SK-N-SH treated with all-trans-retinoic acid at 6 μM for 48 hours (cell line): ENCODE measurements at regions not wholly inside any gene's neighbourhood (a gene's known extent, or its start where the extent isn't known, plus 50 kb on each side); places are given as distances from the start of the nearest gene placed in this dataset.

Experiments
- ATAC-seq: fragments of 200-7000 bp; cut with Tn5 transposase; 3 replicates; pipeline ENCODE4 v1.9.1; 2020; ENCODE audit warnings: mild to moderate bottlenecking, moderate library complexity
- ARNTL ChIP-seq: fragments of 450-650 bp; formaldehyde crosslinking; IDR thresholded peaks from 2 replicates; pipeline ENCODE4 v1.5.0; 2020; ENCODE audit warnings: low read depth, mild to moderate bottlenecking, moderate library complexity, borderline replicate concordance
- CSDC2 ChIP-seq: fragments of 250-450 bp; sonication (Bioruptor Pico); IDR thresholded peaks from 2 replicates; pipeline ENCODE4 v1.5.0; 2020; ENCODE audit warnings: mild to moderate bottlenecking, moderate library complexity
- CSRNP3 ChIP-seq: fragments of 250-450 bp; sonication (Bioruptor Pico); IDR thresholded peaks from 2 replicates; pipeline ENCODE4 v1.5.1; 2021; ENCODE audit warnings: mild to moderate bottlenecking, moderate library complexity
- GLIS3 ChIP-seq: fragments of 250-450 bp; sonication (Bioruptor Pico); IDR thresholded peaks from 2 replicates; pipeline ENCODE4 v1.5.0; 2020; ENCODE audit warnings: mild to moderate bottlenecking, moderate library complexity
- ISL1 ChIP-seq: fragments of 250-450 bp; sonication (Bioruptor Pico); IDR thresholded peaks from 2 replicates; pipeline ENCODE4 v2.1.2; 2022; ENCODE audit warnings: mild to moderate bottlenecking, moderate library complexity
- OSR1 ChIP-seq: fragments of 250-450 bp; sonication (Bioruptor Pico); IDR thresholded peaks from 2 replicates; pipeline ENCODE4 v1.8.0; 2022; ENCODE audit warnings: moderate library complexity, mild to moderate bottlenecking, inconsistent platforms
- PATZ1 ChIP-seq: fragments of 250-450 bp; sonication (Bioruptor Pico); IDR thresholded peaks from 2 replicates; pipeline ENCODE4 v1.8.0; 2020; ENCODE audit warnings: mild to moderate bottlenecking, moderate library complexity, borderline replicate concordance
- PPARA ChIP-seq: fragments of 250-450 bp; sonication (Bioruptor Pico); IDR thresholded peaks from 2 replicates; pipeline ENCODE4 v1.5.0; 2020; ENCODE audit warnings: mild to moderate bottlenecking, borderline replicate concordance
- SNAI2 ChIP-seq: fragments of 250-450 bp; sonication (Bioruptor Pico); IDR thresholded peaks from 2 replicates; pipeline ENCODE4 v1.5.0; 2020; ENCODE audit warnings: mild to moderate bottlenecking, moderate library complexity
- TCF4 ChIP-seq: fragments of 250-450 bp; sonication (Bioruptor Pico); IDR thresholded peaks from 2 replicates; pipeline ENCODE4 v1.8.0; 2021; ENCODE audit warnings: mild to moderate bottlenecking, moderate library complexity, borderline replicate concordance
- TSHZ2 ChIP-seq: fragments of 250-450 bp; sonication (Bioruptor Pico); IDR thresholded peaks from 2 replicates; pipeline ENCODE4 v1.5.0; 2020; ENCODE audit warnings: mild to moderate bottlenecking, moderate library complexity
- ZFP3 ChIP-seq: fragments of 250-450 bp; sonication (Bioruptor Pico); IDR thresholded peaks from 2 replicates; pipeline ENCODE4 v1.5.0; 2020; ENCODE audit warnings: mild to moderate bottlenecking, moderate library complexity
- ZNF565 ChIP-seq: fragments of 450-650 bp; formaldehyde crosslinking; conservative IDR thresholded peaks from 2 replicates; pipeline ENCODE4 v1.5.0; 2020; ENCODE audit warnings: low read depth, mild to moderate bottlenecking, moderate library complexity
- ZNF8 ChIP-seq: fragments of 450-650 bp; formaldehyde crosslinking; IDR thresholded peaks from 2 replicates; pipeline ENCODE4 v1.5.0; 2020; ENCODE audit warnings: mild to moderate bottlenecking, moderate library complexity
- TF ChIP-seq, protein P1 (sequence below): fragments of 250-450 bp; sonication (Bioruptor Pico); IDR thresholded peaks from 2 replicates; pipeline ENCODE4 v1.8.0; 2021; ENCODE audit warnings: low read depth, mild to moderate bottlenecking, moderate library complexity, borderline replicate concordance
- TF ChIP-seq, protein P2 (sequence below): fragments of 250-450 bp; sonication (Bioruptor Pico); IDR thresholded peaks from 2 replicates; pipeline ENCODE4 v1.5.1; 2020; ENCODE audit warnings: low read depth, mild to moderate bottlenecking, moderate library complexity

- TF ChIP-seq, protein P1, sequence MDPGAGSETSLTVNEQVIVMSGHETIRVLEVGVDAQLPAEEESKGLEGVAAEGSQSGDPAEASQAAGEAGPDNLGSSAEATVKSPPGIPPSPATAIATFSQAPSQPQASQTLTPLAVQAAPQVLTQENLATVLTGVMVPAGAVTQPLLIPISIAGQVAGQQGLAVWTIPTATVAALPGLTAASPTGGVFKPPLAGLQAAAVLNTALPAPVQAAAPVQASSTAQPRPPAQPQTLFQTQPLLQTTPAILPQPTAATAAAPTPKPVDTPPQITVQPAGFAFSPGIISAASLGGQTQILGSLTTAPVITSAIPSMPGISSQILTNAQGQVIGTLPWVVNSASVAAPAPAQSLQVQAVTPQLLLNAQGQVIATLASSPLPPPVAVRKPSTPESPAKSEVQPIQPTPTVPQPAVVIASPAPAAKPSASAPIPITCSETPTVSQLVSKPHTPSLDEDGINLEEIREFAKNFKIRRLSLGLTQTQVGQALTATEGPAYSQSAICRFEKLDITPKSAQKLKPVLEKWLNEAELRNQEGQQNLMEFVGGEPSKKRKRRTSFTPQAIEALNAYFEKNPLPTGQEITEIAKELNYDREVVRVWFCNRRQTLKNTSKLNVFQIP = no peak
- TF ChIP-seq OSR1 (CRISPR knock-in tag) (no peak), ZNF565 (CRISPR knock-in tag) (no peak), CSRNP3 (CRISPR knock-in tag) (no peak), TSHZ2 (CRISPR knock-in tag) (no peak), ISL1 (no peak), GLIS3 (CRISPR knock-in tag) (no peak)
- ATAC-seq = no peak
These were observed 275.0 kb upstream of the SLCO3A1 start for GRCh38 chr15:91578511-91578910.

GRCh38 chr15:91584895-91585294 lies 268.6 kb upstream of the SLCO3A1 start:
- TF ChIP-seq ISL1 (no peak), TSHZ2 (CRISPR knock-in tag) (no peak), OSR1 (CRISPR knock-in tag) (no peak), TCF4 (CRISPR knock-in tag) (no peak), ARNTL (CRISPR knock-in tag) (no peak), ZNF565 (CRISPR knock-in tag) (no peak), ZFP3 (no peak), PPARA (CRISPR knock-in tag) (no peak), ZNF8 (CRISPR knock-in tag) (no peak), CSDC2 (no peak), PATZ1 (CRISPR knock-in tag) (no peak), SNAI2 (CRISPR knock-in tag) (no peak), GLIS3 (CRISPR knock-in tag) (no peak)
- TF ChIP-seq, protein P1 = no peak
- TF ChIP-seq, protein P2, sequence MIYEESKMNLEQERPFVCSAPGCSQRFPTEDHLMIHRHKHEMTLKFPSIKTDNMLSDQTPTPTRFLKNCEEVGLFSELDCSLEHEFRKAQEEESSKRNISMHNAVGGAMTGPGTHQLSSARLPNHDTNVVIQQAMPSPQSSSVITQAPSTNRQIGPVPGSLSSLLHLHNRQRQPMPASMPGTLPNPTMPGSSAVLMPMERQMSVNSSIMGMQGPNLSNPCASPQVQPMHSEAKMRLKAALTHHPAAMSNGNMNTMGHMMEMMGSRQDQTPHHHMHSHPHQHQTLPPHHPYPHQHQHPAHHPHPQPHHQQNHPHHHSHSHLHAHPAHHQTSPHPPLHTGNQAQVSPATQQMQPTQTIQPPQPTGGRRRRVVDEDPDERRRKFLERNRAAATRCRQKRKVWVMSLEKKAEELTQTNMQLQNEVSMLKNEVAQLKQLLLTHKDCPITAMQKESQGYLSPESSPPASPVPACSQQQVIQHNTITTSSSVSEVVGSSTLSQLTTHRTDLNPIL (CRISPR knock-in tag) = no peak
- ATAC-seq = no peak
